Body of pancreas (tissue), 4 donors: ENCODE measurements at regions not wholly inside any gene's neighbourhood (a gene's known extent, or its start where the extent isn't known, plus 50 kb on each side); places are given as distances from the start of the nearest gene placed in this dataset.
A peak's percentile ranks its signal among the peaks of the same experiment; 100 is the strongest.

Source experiments
- ATAC-seq: fragments of 150-250 bp; one replicate; pipeline ENCODE4 v1.9.1; 2016
- DNase-seq, 4 donors: peaks; one replicate each; pipeline ENCODE4 v3.0.0-alpha.2; 2019
- H3K27ac ChIP-seq, 4 donors: fragments of 200-600 bp; sonication (generic); 1 replicate in 3 of 4; 2 replicates in 1 of 4; pipeline versions ENCODE4 v1.5.1 to v1.6.1; 2016 to 2019; ENCODE audit warnings: mild to moderate bottlenecking in 1 of 4, mixed read lengths in 1 of 4, moderate library complexity in 1 of 4
- H3K27me3 ChIP-seq, 2 donors: fragments of 200-600 bp; sonication (generic); one replicate each; pipeline ENCODE4 v1.6.0; 2016; ENCODE audit warnings: mild to moderate bottlenecking in 1 of 2
- H3K36me3 ChIP-seq, 2 donors: fragments of 200-600 bp; sonication (generic); replicated peaks in 1 of 2; 2 replicates each; pipeline ENCODE4 v1.5.1; 2016; ENCODE audit warnings: low read depth in 2 of 2; ENCODE audit not compliant: insufficient read depth in 1 of 2
- H3K4me1 ChIP-seq: fragments of 200-600 bp; sonication (generic); one replicate; pipeline ENCODE4 v1.6.0; 2016
- H3K4me3 ChIP-seq, 2 donors: fragments of 200-600 bp; sonication (generic); 1 replicate in 1 of 2; 2 replicates in 1 of 2; pipeline ENCODE4 v1.5.1; 2016 to 2019
- H3K9me3 ChIP-seq, 3 donors: fragments of 200-600 bp; sonication (generic); 1 replicate in 2 of 3; 2 replicates in 1 of 3; pipeline ENCODE4 v1.5.1; 2016
- CTCF ChIP-seq, 7 experiments: fragments of 450-650 bp in 4 of 7; fragments of 200-600 bp in 3 of 7; sonication (generic) in 3 of 7; IDR thresholded peaks; one replicate each; pipeline ENCODE4 v1.5.1; 2016 to 2019; ENCODE audit warnings: antibody characterized with exemption in 7 of 7
- POLR2A ChIP-seq, 3 donors: fragments of 450-650 bp; IDR thresholded peaks; one replicate each; pipeline ENCODE4 v1.6.1; 2016; ENCODE audit warnings: antibody characterized with exemption in 3 of 3, mild to moderate bottlenecking in 2 of 3
- WGBS, 2 donors: methylation state at CpG; one replicate each; pipeline ENCODE4 v1.1.5; 2017; 5-methylcytosine and 5-hydroxymethylcytosine counted together
- intact Hi-C: fragments of 100-400 bp; cut with DNase I; formaldehyde crosslinking; loops from one replicate; pipeline ENCODE4 v1.15.1; 2023

- H3K27me3 ChIP-seq: no peaks in the 10 kb centered on the region
- H3K27ac ChIP-seq: no peak overlapping the region
- ATAC-seq (no peak), DNase-seq (peak; percentile 26 to 63 (median 42))
- H3K4me1 ChIP-seq: no peaks in the 10 kb centered on the region
- no peaks in the 10 kb centered on the region for H3K9me3 ChIP-seq
- no peak overlapping the region for H3K4me3 ChIP-seq
- 42 to 52% methylated on average over 6 of the region's 6 CpGs for WGBS, 2 donors
- intact Hi-C loops: no loop called here
- TF ChIP-seq POLR2A (IDR thresholded peaks at IDR 0.05) (no peak), CTCF (IDR thresholded peaks at IDR 0.05) (peak; percentile 26 to 48 (median 43))
- H3K36me3 ChIP-seq: no peaks in the 10 kb centered on the region
Measured at GRCh38 chr2:22904126-22904684, 480.8 kb upstream of the KLHL29 start.

GRCh38 chr2:22907330-22907729 lies 477.6 kb upstream of the KLHL29 start:
- no peak for TF ChIP-seq POLR2A (IDR thresholded peaks at IDR 0.05)
- TF ChIP-seq CTCF (IDR thresholded peaks at IDR 0.05): no peak
- 45 to 54% methylated on average over 2 of the region's 2 CpGs for WGBS, 2 donors
- Histone ChIP-seq H3K4me1 (no peaks in the 10 kb centered on the region), H3K27ac (no peak overlapping the region), H3K27me3 (no peaks in the 10 kb centered on the region), H3K9me3 (no peaks in the 10 kb centered on the region), H3K36me3 (no peaks in the 10 kb centered on the region), H3K4me3 (no peak overlapping the region)
- peak in 3 of 4 donors; percentile 12 to 40 (median 18) for DNase-seq
- no peak for ATAC-seq
- intact Hi-C loops: no loop called here

- Histone ChIP-seq H3K36me3 (no peaks in the 10 kb centered on the region), H3K27ac (no peak overlapping the region), H3K4me3 (no peak overlapping the region), H3K4me1 (no peaks in the 10 kb centered on the region), H3K27me3 (no peaks in the 10 kb centered on the region), H3K9me3 (no peaks in the 10 kb centered on the region)
- DNase-seq (no peak), ATAC-seq (no peak)
- WGBS, 2 donors: 38 to 52% methylated on average over 3 of the region's 3 CpGs
- TF ChIP-seq POLR2A (IDR thresholded peaks at IDR 0.05): no peak
- no peak for TF ChIP-seq CTCF (IDR thresholded peaks at IDR 0.05)
- intact Hi-C loops: no loop called here
Measured at GRCh38 chr2:22912398-22912797, 472.6 kb upstream of the KLHL29 start.

- no peaks in the 10 kb centered on the region for H3K36me3 ChIP-seq
- no peaks in the 10 kb centered on the region for H3K27me3 ChIP-seq
- intact Hi-C loops: no loop called here
- no peak for ATAC-seq
- WGBS, 2 donors: 52 to 55% methylated on average over 1 of the region's 1 CpG
- no peak for TF ChIP-seq POLR2A (IDR thresholded peaks at IDR 0.05)
- no peak for TF ChIP-seq CTCF (IDR thresholded peaks at IDR 0.05)
- no peaks in the 10 kb centered on the region for H3K9me3 ChIP-seq
- no peak overlapping the region for H3K4me3 ChIP-seq
- H3K27ac ChIP-seq: no peak overlapping the region
- no peaks in the 10 kb centered on the region for H3K4me1 ChIP-seq
- no peak for DNase-seq
Measured at GRCh38 chr2:22929998-22930397, 455.0 kb upstream of the KLHL29 start.

GRCh38 chr2:22930781-22931180 lies 454.2 kb upstream of the KLHL29 start:
- H3K9me3 ChIP-seq: no peaks in the 10 kb centered on the region
- H3K27ac ChIP-seq: no peak overlapping the region
- H3K4me3 ChIP-seq: no peak overlapping the region
- TF ChIP-seq POLR2A (IDR thresholded peaks at IDR 0.05) (no peak), CTCF (IDR thresholded peaks at IDR 0.05) (no peak)
- 63 to 70% methylated on average over 6 of the region's 6 CpGs for WGBS, 2 donors
- no peaks in the 10 kb centered on the region for H3K27me3 ChIP-seq
- intact Hi-C loops: no loop called here
- DNase-seq: no peak
- no peak for ATAC-seq
- H3K36me3 ChIP-seq: no peaks in the 10 kb centered on the region
- no peaks in the 10 kb centered on the region for H3K4me1 ChIP-seq
